Gastroesophageal sphincter (tissue), 4 donors: ENCODE measurements at regions not wholly inside any gene's neighbourhood (a gene's known extent, or its start where the extent isn't known, plus 50 kb on each side); places are given as distances from the start of the nearest gene placed in this dataset.

ENCODE experiments used
- ATAC-seq: fragments of 150-250 bp; one replicate; pipeline ENCODE4 v1.9.1; 2016; ENCODE audit warnings: mild to moderate bottlenecking, moderate library complexity
- H3K27ac ChIP-seq, 4 donors: fragments of 200-600 bp; sonication (generic) in 3 of 4; 1 replicate in 3 of 4; 2 replicates in 1 of 4; pipeline ENCODE4 v1.5.1; 2016 to 2019
- H3K27me3 ChIP-seq: fragments of 200-600 bp; sonication (generic); one replicate; pipeline ENCODE4 v1.5.1; 2019
- H3K36me3 ChIP-seq, 2 donors: fragments of 200-600 bp; sonication (generic); one replicate each; pipeline ENCODE4 v1.5.1; 2019; ENCODE audit warnings: control low read depth in 1 of 2
- H3K4me1 ChIP-seq, 3 donors: fragments of 200-600 bp; sonication (generic); 1 replicate in 2 of 3; 2 replicates in 1 of 3; pipeline ENCODE4 v1.5.1; 2016 to 2019; ENCODE audit warnings: control low read depth in 2 of 3
- H3K4me3 ChIP-seq, 2 donors: fragments of 200-600 bp; sonication (generic); one replicate each; pipeline ENCODE4 v1.5.1; 2019; ENCODE audit warnings: mild to moderate bottlenecking in 1 of 2, moderate library complexity in 1 of 2
- H3K9me3 ChIP-seq, 3 donors: fragments of 200-600 bp; sonication (generic); one replicate each; pipeline ENCODE4 v1.5.1; 2017 to 2019; ENCODE audit warnings: control low read depth in 2 of 3
- CTCF ChIP-seq, 4 experiments: fragments of 200-600 bp in 2 of 4; fragments of 450-650 bp in 2 of 4; sonication (generic) in 1 of 4; IDR thresholded peaks; one replicate each; pipeline ENCODE4 v1.5.1; 2017 to 2019; ENCODE audit warnings: antibody characterized with exemption in 4 of 4, mild to moderate bottlenecking in 2 of 4, moderate library complexity in 2 of 4
- EP300 ChIP-seq: sonication (generic); formaldehyde crosslinking; IDR thresholded peaks from one replicate; pipeline ENCODE4 v1.6.1; 2017; ENCODE audit warnings: antibody characterized with exemption, mild to moderate bottlenecking
- POLR2A ChIP-seq, 2 donors: fragments of 450-650 bp; IDR thresholded peaks; one replicate each; pipeline ENCODE4 v1.6.1; 2017; ENCODE audit warnings: antibody characterized with exemption in 2 of 2, mild to moderate bottlenecking in 2 of 2, moderate library complexity in 1 of 2
- POLR2AphosphoS5 ChIP-seq: sonication (generic); formaldehyde crosslinking; IDR thresholded peaks from one replicate; pipeline ENCODE4 v1.6.1; 2017; ENCODE audit warnings: antibody characterized with exemption
- WGBS, 2 donors: methylation state at CpG; one replicate each; pipeline ENCODE4 v1.1.5; 2018; ENCODE audit warnings: low coverage in 1 of 2; 5-methylcytosine and 5-hydroxymethylcytosine counted together

DNA sequence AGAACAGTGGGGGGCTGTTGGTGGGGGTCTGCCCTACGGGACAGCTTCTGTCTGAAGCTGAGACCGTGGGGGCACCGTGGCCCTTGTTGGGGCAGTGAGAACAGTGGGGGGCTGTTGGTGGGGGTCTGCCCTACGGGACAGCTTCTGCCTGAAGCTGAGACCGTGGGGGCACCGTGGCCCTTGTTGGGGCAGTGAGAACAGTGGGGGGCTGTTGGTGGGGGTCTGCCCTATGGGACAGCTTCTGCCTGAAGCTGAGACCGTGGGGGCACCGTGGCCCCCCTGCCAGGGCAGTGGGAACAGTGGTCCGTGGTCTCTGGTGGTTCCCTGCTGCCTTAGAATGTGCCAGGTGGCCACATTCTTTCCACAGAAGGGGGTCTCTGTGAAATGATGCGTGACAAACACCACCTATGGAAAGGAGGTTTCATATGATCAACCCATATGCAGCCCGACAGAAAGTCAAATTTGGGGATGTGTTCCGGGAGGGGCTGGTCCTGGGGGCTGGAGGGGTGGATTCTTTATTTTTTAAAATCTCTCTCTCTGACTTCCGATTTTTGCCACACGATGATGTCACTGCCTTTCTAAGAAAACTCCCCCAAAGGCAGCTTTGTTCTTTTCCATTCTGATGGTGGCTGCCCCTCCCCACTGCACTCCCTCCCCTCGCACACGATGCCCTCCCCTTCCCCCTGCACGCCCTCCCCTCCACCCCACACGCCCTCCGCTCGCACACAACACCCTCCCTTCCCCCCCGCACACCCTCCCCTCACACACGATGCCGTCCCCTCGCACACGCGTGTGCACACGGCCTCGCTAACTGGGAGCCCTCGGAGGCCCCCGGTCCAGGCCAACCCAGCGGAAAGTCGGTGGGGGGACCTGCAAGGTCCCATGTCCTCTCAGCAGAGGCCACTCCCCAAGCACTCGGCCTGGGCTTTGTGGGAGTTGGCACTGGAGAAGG, 1186.5 kb downstream of the BRD1 start:
- Histone ChIP-seq H3K4me1 (no peaks in the 10 kb centered on the region), H3K9me3 (no peaks in the 10 kb centered on the region), H3K27me3 (peaks cover 48% of the 10 kb centered on the region), H3K27ac (no peak overlapping the region), H3K4me3 (no peak overlapping the region), H3K36me3 (no peaks in the 10 kb centered on the region)
- no peak for ATAC-seq
- 35 to 73% methylated on average over 5 to 6 of the region's 33 CpGs for WGBS, 2 donors
- TF ChIP-seq POLR2A (IDR thresholded peaks at IDR 0.05) = no peak
- no peak for TF ChIP-seq CTCF (IDR thresholded peaks at IDR 0.05)
- TF ChIP-seq POLR2AphosphoS5 = no peak
- no peak for TF ChIP-seq EP300

DNA sequence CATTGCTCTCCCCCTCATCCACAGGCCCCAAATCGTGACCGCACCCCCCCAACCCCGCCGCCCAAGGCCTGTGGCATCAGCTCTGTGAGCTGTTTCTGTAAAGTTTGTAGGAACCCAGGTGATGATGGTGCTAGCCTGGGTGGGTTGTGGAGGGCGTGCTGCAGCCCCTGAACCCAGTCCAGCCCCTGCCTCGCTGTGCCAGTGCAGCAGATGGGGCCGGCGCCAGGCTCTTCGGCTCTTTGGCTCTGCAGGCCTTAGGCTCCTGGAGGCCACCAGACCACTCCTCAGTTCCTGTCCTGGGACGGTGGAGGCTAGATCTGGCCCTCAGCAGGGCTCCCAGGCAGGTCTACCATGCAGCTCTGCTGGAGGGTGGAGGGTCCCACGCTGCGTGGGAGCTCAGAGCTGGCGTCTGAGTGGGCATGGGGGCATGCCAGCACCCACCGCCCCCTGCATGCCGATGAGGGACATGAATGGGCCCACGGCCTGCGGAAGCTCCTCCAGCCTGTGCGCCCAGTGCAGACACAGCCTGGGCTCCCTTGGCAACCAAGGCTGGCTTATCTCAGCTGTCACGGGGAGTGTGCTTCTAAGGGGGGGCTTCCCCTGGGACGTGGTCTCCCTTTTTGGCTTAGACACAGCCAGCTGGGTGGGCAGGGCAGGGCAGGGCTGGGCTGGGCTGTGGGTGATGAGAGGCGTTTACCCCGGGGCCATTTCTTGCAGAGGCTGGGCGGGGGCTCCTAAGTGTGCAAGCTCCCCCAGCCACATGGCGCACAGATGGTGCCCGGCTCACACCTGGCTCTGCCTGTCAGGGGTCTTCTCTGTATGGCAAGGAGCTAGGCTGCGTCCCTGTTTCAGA, 1187.6 kb downstream of the BRD1 start:
- no peaks in the 10 kb centered on the region for H3K4me1 ChIP-seq
- H3K27ac ChIP-seq = no peak overlapping the region
- no peaks in the 10 kb centered on the region for H3K9me3 ChIP-seq
- TF ChIP-seq EP300 (no peak), CTCF (IDR thresholded peaks at IDR 0.05) (no peak), POLR2AphosphoS5 (no peak), POLR2A (IDR thresholded peaks at IDR 0.05) (no peak)
- H3K27me3 ChIP-seq = peaks cover 48% of the 10 kb centered on the region
- ATAC-seq = no peak
- no peaks in the 10 kb centered on the region for H3K36me3 ChIP-seq
- no peak overlapping the region for H3K4me3 ChIP-seq
- no CpG with 5 or more reads among the region's 26 CpGs for WGBS, 2 donors

GRCh38 chr22:48639021-48639795, 1188.5 kb downstream of the BRD1 start:
- H3K27me3 ChIP-seq = peaks cover 53% of the 10 kb centered on the region
- TF ChIP-seq EP300 (no peak), CTCF (IDR thresholded peaks at IDR 0.05) (no peak), POLR2A (IDR thresholded peaks at IDR 0.05) (no peak), POLR2AphosphoS5 (no peak)
- WGBS, 2 donors = 100% methylated on average over 1 of the region's 19 CpGs; no CpG with 5 or more reads in 1 of the 2 donors
- H3K9me3 ChIP-seq = no peaks in the 10 kb centered on the region
- H3K4me3 ChIP-seq = no peak overlapping the region
- ATAC-seq = no peak
- no peaks in the 10 kb centered on the region for H3K4me1 ChIP-seq
- H3K27ac ChIP-seq = no peak overlapping the region
- no peaks in the 10 kb centered on the region for H3K36me3 ChIP-seq

- Histone ChIP-seq H3K27me3 (peaks cover 43% of the 10 kb centered on the region), H3K4me1 (no peaks in the 10 kb centered on the region), H3K9me3 (no peaks in the 10 kb centered on the region), H3K36me3 (no peaks in the 10 kb centered on the region), H3K27ac (no peak overlapping the region), H3K4me3 (no peak overlapping the region)
- no peak for ATAC-seq
- 78 to 83% methylated on average over 5 to 9 of the region's 16 CpGs for WGBS, 2 donors
- TF ChIP-seq POLR2A (IDR thresholded peaks at IDR 0.05) = no peak
- TF ChIP-seq POLR2AphosphoS5 = no peak
- TF ChIP-seq CTCF (IDR thresholded peaks at IDR 0.05) = no peak
- no peak for TF ChIP-seq EP300
These were observed 1190.4 kb downstream of the BRD1 start for GRCh38 chr22:48637231-48637630.
